IPS-15b (cell line): ENCODE measurements at regions not wholly inside any gene's neighbourhood (a gene's known extent, or its start where the extent isn't known, plus 50 kb on each side); places are given as distances from the start of the nearest gene placed in this dataset.
"Not testable (repeated sequence)": the region's sequence is repeated elsewhere in the genome, so short reads cannot be mapped to it uniquely, and the experiment has no call there.

Experiments used
- H3K27me3 ChIP-seq: one replicate; pipeline ENCODE4 v1.6.1; 2013; ENCODE audit warnings: low read length; ENCODE audit not compliant: control insufficient read depth, insufficient read depth
- H3K36me3 ChIP-seq: one replicate; pipeline ENCODE4 v1.6.1; 2013; ENCODE audit warnings: low read length; ENCODE audit not compliant: control insufficient read depth, insufficient read depth
- H3K4me1 ChIP-seq: one replicate; pipeline ENCODE4 v1.6.1; 2013; ENCODE audit warnings: mild to moderate bottlenecking, low read length; ENCODE audit not compliant: control insufficient read depth, insufficient read depth
- H3K4me3 ChIP-seq: one replicate; pipeline ENCODE4 v1.5.1; 2013; ENCODE audit warnings: low read depth, low read length
- H3K9ac ChIP-seq: one replicate; pipeline ENCODE4 v1.6.1; 2013; ENCODE audit warnings: low read depth, mild to moderate bottlenecking, low read length
- H3K9me3 ChIP-seq: one replicate; pipeline ENCODE4 v1.6.1; 2013; ENCODE audit warnings: mild to moderate bottlenecking, low read length; ENCODE audit not compliant: control insufficient read depth, insufficient read depth

- H3K36me3 ChIP-seq, result no peaks in the 10 kb centered on the region
- H3K9ac ChIP-seq, result no peak overlapping the region
- H3K9me3 ChIP-seq, result no peaks in the 10 kb centered on the region
- no peak overlapping the region for H3K4me3 ChIP-seq
- H3K27me3 ChIP-seq, result no peaks in the 10 kb centered on the region
- H3K4me1 ChIP-seq, result peaks cover 4% of the 10 kb centered on the region
Measured at GRCh38 chr4:184284742-184285141, 67.1 kb upstream of the ENPP6 start.

DNA sequence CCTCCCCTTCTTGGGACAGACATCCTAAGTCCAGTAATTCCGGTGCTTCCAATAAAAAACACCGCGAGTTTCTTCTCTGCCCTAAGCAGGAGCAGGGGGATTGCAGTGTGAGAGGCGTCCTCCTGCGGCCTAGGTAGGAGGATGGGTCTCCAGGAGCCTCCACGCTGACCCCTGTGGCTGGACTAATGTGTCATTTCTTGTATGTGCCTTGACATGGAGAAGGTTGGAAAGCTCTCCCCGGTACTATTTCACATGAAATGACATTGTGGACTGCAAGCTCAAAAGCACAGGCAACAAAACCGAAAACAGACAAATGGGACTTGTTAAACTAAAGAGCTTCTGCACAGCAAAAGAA is 66.6 kb upstream of the ENPP6 start:
- no peaks in the 10 kb centered on the region for H3K36me3 ChIP-seq
- H3K4me1 ChIP-seq, result peaks cover 4% of the 10 kb centered on the region
- no peak overlapping the region for H3K9ac ChIP-seq
- no peak overlapping the region for H3K4me3 ChIP-seq
- H3K9me3 ChIP-seq, result no peaks in the 10 kb centered on the region
- H3K27me3 ChIP-seq, result no peaks in the 10 kb centered on the region

- Histone ChIP-seq H3K36me3 (no peaks in the 10 kb centered on the region), H3K4me3 (no peak overlapping the region), H3K4me1 (peaks cover 4% of the 10 kb centered on the region), H3K9ac (no peak overlapping the region), H3K27me3 (no peaks in the 10 kb centered on the region), H3K9me3 (no peaks in the 10 kb centered on the region)
Measured at GRCh38 chr4:184283659-184284335, 66.1 kb upstream of the ENPP6 start.

- Histone ChIP-seq H3K4me3 (no peak overlapping the region), H3K9me3 (no peaks in the 10 kb centered on the region), H3K9ac (no peak overlapping the region), H3K36me3 (no peaks in the 10 kb centered on the region), H3K27me3 (no peaks in the 10 kb centered on the region), H3K4me1 (peaks cover 2% of the 10 kb centered on the region)
Measured at GRCh38 chr4:184282895-184283654, 65.4 kb upstream of the ENPP6 start.

- Histone ChIP-seq H3K36me3 (no peaks in the 10 kb centered on the region), H3K4me3 (no peak overlapping the region), H3K4me1 (no peaks in the 10 kb centered on the region), H3K9ac (no peak overlapping the region), H3K27me3 (no peaks in the 10 kb centered on the region), H3K9me3 (peaks cover 7% of the 10 kb centered on the region)
Measured at GRCh38 chr4:184282251-184282713, 64.6 kb upstream of the ENPP6 start.

DNA sequence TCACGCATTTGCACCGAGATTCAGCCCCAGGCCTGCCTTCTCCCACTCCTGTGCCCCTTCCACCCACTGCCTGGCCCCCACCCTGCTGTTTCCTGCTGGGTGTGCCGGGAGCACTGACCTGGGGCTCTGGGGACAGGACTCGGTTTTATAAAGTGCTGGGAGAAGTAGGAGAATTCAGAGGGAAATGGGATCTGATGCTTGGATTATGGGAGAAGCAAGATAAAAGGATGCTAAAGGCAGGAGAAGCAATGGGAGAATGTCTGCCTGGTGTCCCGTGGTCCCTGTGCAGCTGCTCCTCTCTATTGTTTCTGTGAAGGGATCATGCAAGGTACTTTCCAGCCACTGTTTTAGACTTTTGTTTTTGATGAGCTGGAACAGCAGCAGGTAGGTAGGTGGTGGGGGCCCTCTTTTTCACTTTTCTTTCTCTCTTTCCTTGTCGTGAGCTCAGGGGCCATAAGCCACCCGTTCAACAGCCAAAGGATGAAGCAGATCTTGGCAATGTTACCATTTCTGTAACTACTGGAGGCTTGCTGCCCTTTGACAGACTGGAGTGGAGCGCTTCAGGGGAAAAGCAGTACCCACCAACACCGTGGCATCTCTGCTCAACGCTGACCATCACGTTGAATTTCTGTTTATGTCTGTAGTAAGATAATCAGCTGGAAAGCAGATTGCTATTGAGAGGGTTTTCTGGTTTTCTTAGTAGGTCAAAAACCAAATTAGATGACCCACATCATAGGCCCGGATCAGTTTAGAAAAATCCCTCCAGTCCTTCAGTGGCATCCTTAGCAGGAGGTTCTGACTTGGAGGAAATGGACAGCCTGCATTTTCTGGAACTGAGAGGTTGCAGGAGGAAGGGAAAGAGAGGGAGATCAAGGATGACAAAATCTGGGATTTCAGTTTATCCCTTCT is 63.8 kb upstream of the ENPP6 start:
- Histone ChIP-seq H3K36me3 (no peaks in the 10 kb centered on the region), H3K4me1 (no peaks in the 10 kb centered on the region), H3K4me3 (no peak overlapping the region), H3K9me3 (peaks cover 7% of the 10 kb centered on the region), H3K9ac (no peak overlapping the region), H3K27me3 (no peaks in the 10 kb centered on the region)

GRCh38 chr4:184280591-184281071 is 63.0 kb upstream of the ENPP6 start:
- Histone ChIP-seq H3K9ac (no peak overlapping the region), H3K4me3 (no peak overlapping the region), H3K9me3 (peaks cover 7% of the 10 kb centered on the region), H3K4me1 (no peaks in the 10 kb centered on the region), H3K27me3 (no peaks in the 10 kb centered on the region), H3K36me3 (no peaks in the 10 kb centered on the region)

GRCh38 chr4:184280137-184280536 is 62.5 kb upstream of the ENPP6 start:
- Histone ChIP-seq H3K9ac (no peak overlapping the region), H3K9me3 (peaks cover 7% of the 10 kb centered on the region), H3K27me3 (no peaks in the 10 kb centered on the region), H3K4me3 (no peak overlapping the region), H3K36me3 (no peaks in the 10 kb centered on the region), H3K4me1 (no peaks in the 10 kb centered on the region)

DNA sequence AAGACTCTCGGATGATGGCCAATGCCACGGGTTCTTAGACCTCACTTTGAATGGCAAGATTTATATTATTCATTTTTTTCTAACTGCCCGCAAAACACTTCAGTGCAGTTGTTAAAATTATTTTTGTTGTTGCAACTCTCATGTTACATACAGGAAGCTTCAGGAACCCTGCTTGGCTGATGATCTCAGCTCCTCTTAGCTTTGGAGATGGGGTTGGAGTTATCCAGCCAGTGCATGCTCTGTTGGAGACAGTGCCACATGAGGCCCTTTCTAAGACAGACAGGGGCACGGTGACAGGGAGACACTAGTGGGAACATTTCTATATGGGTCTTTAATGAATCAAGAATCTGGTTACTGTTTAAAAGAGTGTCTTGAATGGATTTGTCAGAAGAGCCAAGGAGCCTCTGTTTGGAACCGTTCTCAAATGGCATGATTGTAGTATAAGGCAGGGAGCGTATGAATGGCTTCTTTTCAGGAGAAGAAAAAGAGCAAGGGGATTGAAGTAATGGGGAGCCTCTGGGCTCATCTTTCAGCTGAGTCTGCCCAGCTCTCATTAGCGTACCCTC is 61.9 kb upstream of the ENPP6 start:
- Histone ChIP-seq H3K4me3 (no peak overlapping the region), H3K4me1 (no peaks in the 10 kb centered on the region), H3K9me3 (peaks cover 7% of the 10 kb centered on the region), H3K36me3 (no peaks in the 10 kb centered on the region), H3K27me3 (no peaks in the 10 kb centered on the region), H3K9ac (no peak overlapping the region)

GRCh38 chr4:184277769-184278168 is 60.1 kb upstream of the ENPP6 start:
- H3K36me3 ChIP-seq, H3K4me3 ChIP-seq, H3K4me1 ChIP-seq, H3K27me3 ChIP-seq, H3K9ac ChIP-seq, H3K9me3 ChIP-seq: not testable (repeated sequence)

DNA sequence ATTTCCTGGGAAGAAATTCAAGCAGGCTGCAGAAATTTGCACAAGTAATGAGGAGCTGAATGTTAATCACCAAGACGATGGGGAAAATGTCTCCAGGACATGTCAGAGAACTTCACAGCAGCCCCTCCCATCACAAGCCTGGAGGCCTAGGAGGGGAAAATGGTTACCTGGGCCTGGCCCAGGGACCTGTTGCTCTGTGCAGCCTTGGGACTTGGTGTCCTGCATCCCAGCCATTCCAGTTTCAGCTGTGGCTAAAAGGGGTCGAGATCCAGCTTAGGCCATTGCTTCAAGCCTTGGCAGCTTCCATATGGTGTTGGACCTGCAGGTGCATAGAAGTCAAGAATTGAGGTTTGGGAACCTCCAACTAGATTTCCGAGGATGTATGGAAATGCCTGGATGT is 59.3 kb upstream of the ENPP6 start:
- H3K9me3 ChIP-seq, H3K27me3 ChIP-seq, H3K9ac ChIP-seq, H3K4me1 ChIP-seq, H3K4me3 ChIP-seq, H3K36me3 ChIP-seq: not testable (repeated sequence)
